Gastrocnemius medialis (tissue), 4 donors: ENCODE measurements at regions not wholly inside any gene's neighbourhood (a gene's known extent, or its start where the extent isn't known, plus 50 kb on each side); places are given as distances from the start of the nearest gene placed in this dataset.

Source experiments
- POLR2A ChIP-seq, 2 donors: fragments of 450-650 bp; IDR thresholded peaks; one replicate each; pipeline ENCODE4 v1.6.1; 2017; ENCODE audit warnings: antibody characterized with exemption in 2 of 2, mild to moderate bottlenecking in 2 of 2, moderate library complexity in 2 of 2
- TF ChIP-seq, protein P1 (sequence below), 5 experiments: fragments of 450-650 bp in 3 of 5; fragments of 200-600 bp in 2 of 5; sonication (generic) in 2 of 5; IDR thresholded peaks in 4 of 5; conservative IDR thresholded peaks in 1 of 5; 1 replicate in 4 of 5; 2 replicates in 1 of 5; pipeline ENCODE4 v1.5.1; 2016 to 2019; ENCODE audit warnings: antibody characterized with exemption in 5 of 5, mild to moderate bottlenecking in 3 of 5, moderate library complexity in 3 of 5

- no peak for TF ChIP-seq POLR2A (IDR thresholded peaks at IDR 0.05)
- TF ChIP-seq, protein P1, sequence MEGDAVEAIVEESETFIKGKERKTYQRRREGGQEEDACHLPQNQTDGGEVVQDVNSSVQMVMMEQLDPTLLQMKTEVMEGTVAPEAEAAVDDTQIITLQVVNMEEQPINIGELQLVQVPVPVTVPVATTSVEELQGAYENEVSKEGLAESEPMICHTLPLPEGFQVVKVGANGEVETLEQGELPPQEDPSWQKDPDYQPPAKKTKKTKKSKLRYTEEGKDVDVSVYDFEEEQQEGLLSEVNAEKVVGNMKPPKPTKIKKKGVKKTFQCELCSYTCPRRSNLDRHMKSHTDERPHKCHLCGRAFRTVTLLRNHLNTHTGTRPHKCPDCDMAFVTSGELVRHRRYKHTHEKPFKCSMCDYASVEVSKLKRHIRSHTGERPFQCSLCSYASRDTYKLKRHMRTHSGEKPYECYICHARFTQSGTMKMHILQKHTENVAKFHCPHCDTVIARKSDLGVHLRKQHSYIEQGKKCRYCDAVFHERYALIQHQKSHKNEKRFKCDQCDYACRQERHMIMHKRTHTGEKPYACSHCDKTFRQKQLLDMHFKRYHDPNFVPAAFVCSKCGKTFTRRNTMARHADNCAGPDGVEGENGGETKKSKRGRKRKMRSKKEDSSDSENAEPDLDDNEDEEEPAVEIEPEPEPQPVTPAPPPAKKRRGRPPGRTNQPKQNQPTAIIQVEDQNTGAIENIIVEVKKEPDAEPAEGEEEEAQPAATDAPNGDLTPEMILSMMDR (IDR thresholded peaks at IDR 0.05 in 4 of 5, conservative IDR thresholded peaks at IDR 0.05 in 1 of 5): no peak
Measured at GRCh38 chr16:79874391-79874790, 273.9 kb upstream of the MAF start.
